ENCODE measurements at regions not wholly inside any gene's neighbourhood (a gene's known extent, or its start where the extent isn't known, plus 50 kb on each side); places are given as distances from the start of the nearest gene placed in this dataset.
A peak's percentile ranks its signal among the peaks of the same experiment; 100 is the strongest.
"Not testable (repeated sequence)": the region's sequence is repeated elsewhere in the genome, so short reads cannot be mapped to it uniquely, and the experiment has no call there.

GRCh38 chr5:57394421-57395210 is 88.0 kb downstream of the ACTBL2 start:
- DNase-seq: no peak

DNA sequence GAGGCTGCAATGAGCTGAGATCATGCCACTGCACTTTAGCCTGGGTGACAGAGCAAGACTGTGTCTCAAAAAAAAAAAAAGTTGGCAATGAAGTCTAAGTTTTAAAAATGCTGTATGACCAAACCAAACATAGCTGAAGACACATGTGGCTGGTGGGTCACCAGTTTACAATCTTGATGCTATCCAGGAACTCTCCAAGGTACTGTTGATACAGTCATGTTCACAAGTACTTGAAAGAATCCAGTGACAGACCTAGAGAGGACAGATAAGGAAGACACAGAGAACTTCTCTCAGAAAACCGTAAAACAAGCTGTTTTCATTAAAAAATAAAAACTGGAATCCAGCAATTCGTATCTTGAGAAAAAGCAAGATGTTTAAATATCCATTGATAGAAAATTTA is 95.7 kb downstream of the ACTBL2 start:
- no peak for DNase-seq

DNA sequence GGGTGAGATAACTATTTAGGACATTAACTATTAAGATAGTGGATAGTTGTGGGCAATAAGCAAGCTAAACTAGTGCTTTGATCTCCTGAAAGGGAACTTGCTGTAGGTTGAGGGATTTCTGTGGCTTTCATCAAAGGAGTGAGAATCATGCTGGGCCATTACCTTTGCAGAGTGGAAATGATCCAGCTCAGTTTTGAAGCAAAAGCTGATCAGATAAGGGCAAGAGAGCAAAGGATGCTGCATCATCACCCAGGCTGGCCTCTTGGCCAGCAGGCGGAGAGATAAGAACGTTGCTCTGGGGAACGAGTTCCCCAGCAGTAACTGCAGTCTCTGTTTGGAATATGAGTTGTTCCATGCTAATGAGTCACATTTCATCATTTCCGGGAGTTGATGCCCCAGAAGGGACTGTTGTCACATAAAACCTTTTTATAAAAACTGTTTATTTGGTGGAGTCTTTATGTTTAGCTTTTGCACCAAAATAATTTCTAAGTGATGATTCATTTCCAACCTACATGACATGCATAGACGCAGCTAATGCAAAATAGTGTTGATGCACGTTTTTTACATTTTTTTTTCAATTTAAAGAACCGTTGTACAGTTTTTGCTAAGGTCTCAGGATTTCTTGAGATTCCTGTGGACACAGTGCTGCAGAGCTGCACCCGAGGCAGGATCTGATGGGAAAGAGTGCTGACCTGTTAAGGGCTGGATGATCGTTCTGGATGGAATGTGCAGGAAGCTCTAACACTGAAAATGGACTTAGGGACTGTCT is 99.3 kb downstream of the ACTBL2 start:
- DNase-seq: no peak

DNA sequence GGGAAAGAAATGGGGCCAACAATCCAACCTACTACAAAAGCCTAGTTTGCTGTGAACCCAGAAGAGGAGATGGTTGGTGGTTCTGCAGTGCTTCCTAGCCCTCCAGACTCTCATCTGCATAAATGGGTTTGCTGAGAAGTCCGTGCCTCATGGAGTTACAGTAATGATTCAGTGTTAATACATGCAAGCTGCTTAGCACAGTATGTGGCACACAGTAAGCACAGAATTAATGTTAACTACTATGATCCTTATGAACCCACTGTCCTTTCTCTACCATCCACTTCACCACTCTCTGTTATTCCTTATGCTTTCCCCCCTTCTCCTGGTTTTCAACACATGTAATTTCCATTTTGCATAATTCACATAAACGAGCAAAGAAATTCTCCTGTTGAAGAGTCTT is 100.0 kb downstream of the ACTBL2 start:
- no peak for DNase-seq

GRCh38 chr5:57370376-57370775 is 112.2 kb downstream of the ACTBL2 start:
- DNase-seq: no peak

- no peak for DNase-seq
These were observed 114.6 kb downstream of the ACTBL2 start for GRCh38 chr5:57368010-57368409.

DNA sequence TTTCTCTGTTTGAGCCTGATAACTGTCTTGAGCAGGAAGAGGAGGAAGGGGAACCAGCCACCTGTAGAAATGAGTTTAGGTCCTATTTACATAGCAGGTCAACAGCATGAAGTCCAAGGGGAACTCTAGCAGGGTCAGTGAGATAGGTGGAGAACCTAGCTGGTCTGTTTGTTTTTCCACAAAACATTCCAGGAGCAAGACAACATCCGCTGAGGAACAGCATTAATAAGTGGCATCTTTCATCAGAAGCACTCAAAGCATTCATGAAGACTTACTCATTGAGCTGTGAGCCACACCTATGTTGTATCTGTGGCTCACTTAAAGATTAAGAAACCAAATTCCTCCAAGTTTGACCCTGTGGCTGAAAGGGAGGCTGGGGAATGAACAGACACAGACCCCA is 115.9 kb downstream of the ACTBL2 start:
- DNase-seq: no peak

- no peak for DNase-seq
These were observed 119.7 kb downstream of the ACTBL2 start for GRCh38 chr5:57362951-57363350.

GRCh38 chr5:57360871-57361270 is 121.7 kb downstream of the ACTBL2 start:
- DNase-seq: no peak

DNA sequence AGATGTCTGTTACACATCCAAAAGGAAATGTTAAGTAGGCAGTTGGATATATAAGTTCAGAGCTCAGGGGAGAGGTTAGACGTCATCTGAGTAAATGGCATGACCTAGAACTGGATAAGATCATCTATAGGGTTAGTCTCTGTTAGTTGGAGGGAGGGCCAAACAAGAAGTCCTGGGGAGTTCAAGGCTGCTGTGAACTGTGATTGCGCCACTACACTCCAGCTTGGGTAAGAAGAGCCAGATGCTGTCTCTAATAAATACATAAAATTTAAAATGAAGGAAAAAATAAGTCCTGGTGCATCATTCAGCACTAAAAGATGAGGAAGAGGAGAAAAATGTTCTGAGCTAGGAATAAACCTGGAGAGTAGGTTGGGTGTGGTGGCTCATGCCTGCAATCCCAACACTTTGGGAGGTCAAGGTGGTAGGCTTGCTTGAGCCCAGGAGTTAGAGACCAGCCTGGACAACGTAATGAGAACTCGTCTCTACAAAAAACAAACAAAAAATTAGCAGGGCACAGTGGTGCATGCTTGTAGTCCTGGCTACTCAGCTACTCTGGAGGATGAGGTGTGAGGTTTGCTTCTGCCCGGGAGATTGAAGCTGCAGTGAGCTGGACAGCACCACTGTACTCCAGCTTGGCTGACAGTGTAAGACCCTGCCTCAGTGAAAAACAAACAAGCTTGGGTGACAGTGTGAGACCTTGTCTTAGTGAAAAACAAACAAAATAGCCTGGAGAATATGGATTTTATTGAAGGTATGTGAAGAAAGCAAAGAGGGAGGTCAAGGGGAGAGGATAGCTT is 123.6 kb downstream of the ACTBL2 start:
- no peak for DNase-seq

GRCh38 chr5:57356850-57357249 is 125.8 kb downstream of the ACTBL2 start:
- DNase-seq: not testable (repeated sequence)

- DNase-seq: no peak
These were observed 133.4 kb downstream of the ACTBL2 start for GRCh38 chr5:57349214-57349613.

DNA sequence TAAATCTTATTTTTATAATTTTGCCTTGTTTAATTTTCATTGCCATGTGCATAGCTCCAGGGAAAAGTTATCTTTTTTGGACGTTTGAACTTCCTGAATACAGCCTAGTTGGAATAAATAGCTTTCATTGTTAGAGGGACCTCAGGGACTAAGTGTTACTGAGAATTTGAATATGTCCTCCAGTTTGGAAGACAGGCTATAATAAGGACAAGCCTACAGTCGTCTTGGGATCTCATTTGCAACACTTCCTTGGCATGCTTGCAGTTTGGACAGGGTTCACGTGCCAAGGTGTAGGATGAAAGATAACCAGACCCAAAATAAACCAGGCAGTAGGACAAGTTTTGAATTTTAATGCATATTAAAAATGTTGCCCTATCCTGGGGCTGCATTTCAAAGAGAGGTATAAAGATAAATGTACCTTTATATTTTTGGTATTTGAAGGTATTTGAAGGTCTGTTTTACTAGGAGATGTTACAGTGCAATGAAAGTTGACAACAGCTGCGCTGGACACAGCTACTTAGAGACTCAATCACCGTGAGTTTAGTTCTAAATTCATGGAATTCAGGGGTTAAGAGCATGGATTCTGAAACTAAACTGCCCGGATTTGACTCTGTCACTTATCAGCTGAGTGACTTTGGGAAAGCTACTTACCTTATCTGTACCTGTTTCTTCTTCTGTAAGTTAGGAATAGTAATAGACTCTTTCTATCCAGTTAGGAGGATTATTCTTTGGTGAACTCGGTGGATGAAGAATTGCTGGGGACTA is 134.1 kb downstream of the ACTBL2 start:
- no peak for DNase-seq

- no peak for DNase-seq
These were observed 136.3 kb downstream of the ACTBL2 start for GRCh38 chr5:57346328-57346727.

- DNase-seq: no peak
These were observed 141.1 kb downstream of the ACTBL2 start for GRCh38 chr5:57341380-57341979.

DNA sequence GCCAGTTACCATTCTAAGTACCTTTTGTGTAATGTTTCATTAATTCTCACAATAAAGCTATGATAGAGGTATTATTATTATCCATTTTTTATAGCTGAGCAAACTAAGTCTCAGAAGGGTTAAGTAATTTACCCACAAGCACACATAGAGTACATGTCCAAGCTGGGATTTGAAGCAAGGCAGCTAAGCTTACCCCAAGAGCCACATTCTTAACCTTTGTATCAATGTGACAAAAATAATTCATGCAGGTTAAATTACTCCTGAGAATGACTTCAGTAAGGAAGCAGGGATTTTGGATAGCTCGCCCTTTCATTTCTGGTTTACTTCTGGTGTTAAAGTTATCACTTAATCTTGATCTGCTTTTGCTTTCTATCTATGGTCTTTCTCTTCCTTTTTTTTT is 141.9 kb downstream of the ACTBL2 start:
- DNase-seq: no peak

- no peak for DNase-seq
These were observed 143.1 kb downstream of the ACTBL2 start for GRCh38 chr5:57339521-57339920.

GRCh38 chr5:57338868-57339340 is 143.7 kb downstream of the ACTBL2 start:
- DNase-seq: no peak

DNA sequence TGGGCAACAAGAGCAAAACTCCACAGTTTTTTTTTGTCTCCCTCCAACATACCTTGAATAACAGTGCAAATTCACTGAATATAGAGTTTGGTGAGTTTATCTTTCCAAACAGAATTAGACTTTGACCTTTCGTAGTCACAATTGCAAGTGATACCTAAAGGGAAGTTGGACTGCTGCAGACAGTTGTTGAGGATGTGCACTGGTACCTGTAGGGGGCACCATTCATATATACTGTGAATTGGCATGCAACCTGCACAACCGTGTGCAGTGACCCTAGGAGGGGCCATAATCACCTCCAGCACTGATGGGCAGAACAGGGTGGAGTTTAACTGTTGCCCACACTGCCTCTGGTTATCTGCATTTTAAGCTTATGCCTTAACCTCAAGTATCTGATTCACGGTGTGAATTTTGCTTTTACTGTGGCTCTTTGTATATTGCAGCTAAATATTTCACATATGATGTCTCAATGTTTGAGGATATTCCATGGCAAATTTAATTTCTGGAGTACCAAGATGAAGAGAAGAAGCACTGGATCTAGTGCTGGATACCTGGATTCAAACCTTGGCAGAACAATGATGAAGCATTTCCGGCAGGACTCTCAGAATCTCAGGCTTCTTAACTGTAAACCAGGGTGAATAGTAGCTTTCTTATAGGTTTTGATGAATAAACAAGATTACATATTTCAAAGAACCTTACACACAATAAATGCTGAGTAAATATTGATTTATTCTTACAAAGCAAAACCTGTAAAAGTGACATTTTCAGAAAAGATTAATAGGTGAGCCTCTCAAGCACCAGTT is 144.3 kb downstream of the ACTBL2 start:
- peak; percentile 20 for DNase-seq

DNA sequence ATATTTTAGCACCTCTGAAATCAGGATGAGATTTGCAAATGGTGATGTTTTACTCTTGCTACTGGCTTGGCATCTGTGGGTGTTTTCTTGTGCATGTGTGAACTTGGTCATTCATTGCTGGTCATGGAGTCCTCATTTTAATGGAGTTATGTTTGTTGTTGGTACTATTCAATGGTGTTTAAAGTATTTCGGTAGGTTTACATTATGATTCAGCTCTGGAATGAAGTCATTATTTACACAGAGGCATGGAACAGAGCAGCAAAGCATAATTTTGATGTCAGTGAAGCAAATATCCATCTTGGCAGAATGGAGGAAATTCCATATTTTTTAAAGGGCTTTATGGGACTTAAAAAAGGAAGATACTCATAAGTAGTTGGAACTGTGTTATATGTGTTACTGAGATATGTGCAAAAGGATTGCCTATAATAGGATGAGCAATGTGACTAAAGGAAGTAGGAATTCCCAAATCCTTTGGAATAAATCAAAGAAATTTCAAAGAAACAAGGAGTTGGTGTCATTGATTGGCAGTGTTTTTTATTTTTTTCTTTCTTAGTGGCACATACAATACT is 147.4 kb downstream of the ACTBL2 start:
- no peak for DNase-seq

- DNase-seq: no peak
These were observed 148.1 kb downstream of the ACTBL2 start for GRCh38 chr5:57334475-57334874.

All from GDM1 (cell line).